PC-3 (cell line): ENCODE measurements at regions not wholly inside any gene's neighbourhood (a gene's known extent, or its start where the extent isn't known, plus 50 kb on each side); places are given as distances from the start of the nearest gene placed in this dataset.

Source experiments
- ATAC-seq: fragments of 200-7000 bp; cut with Tn5 transposase; 2 replicates; pipeline ENCODE4 v1.9.1; 2020; ENCODE audit warnings: mild to moderate bottlenecking, moderate library complexity
- BruUV-seq: library from RNA; stranded (reverse); fragments of 400-500 nt; replicated peaks from 2 replicates; lab custom pipeline; 2021; lab: Mats Ljungman, UMichigan
- CTCF ChIA-PET: fragments of 300-600 bp; sonication (Branson Sonifier 250); formaldehyde crosslinking; loops from one replicate; lab custom pipeline; 2022; ENCODE audit warnings: antibody characterized with exemption; lab: Charles Lee
- POLR2A ChIA-PET: fragments of 300-600 bp; sonication (Branson Sonifier 250); formaldehyde crosslinking; loops from one replicate; lab custom pipeline; 2022; ENCODE audit warnings: antibody characterized with exemption; ENCODE audit not compliant: unreplicated experiment; lab: Charles Lee
- DNase-seq: peaks from one replicate; pipeline ENCODE4 v3.0.0-alpha.2; 2015
- H2AFZ ChIP-seq: fragments of 300-600 bp; sonication (generic); 2 replicates; pipeline ENCODE4 v1.6.0; 2016; ENCODE audit warnings: antibody characterized with exemption, low read length
- H3F3A ChIP-seq: fragments of 300-600 bp; sonication (generic); one replicate; pipeline ENCODE4 v1.6.0; 2017; ENCODE audit warnings: antibody characterized with exemption, low read length, control low read depth, mild to moderate bottlenecking; ENCODE audit not compliant: unreplicated experiment
- H3K27ac ChIP-seq: fragments of 300-600 bp; sonication (generic); 2 replicates; pipeline ENCODE4 v1.5.1; 2016; ENCODE audit warnings: mild to moderate bottlenecking, low read length
- H3K27me3 ChIP-seq: fragments of 300-600 bp; sonication (generic); 2 replicates; pipeline ENCODE4 v1.6.1; 2016; ENCODE audit warnings: low read length, mixed read lengths
- H3K36me3 ChIP-seq: fragments of 300-600 bp; sonication (generic); 2 replicates; pipeline ENCODE4 v1.6.1; 2016; ENCODE audit warnings: low read depth, mixed run types, low read length, mixed read lengths
- H3K4me1 ChIP-seq: fragments of 300-600 bp; sonication (generic); 2 replicates; pipeline ENCODE4 v1.5.1; 2016; ENCODE audit warnings: low read length; ENCODE audit not compliant: insufficient read depth
- H3K4me2 ChIP-seq: fragments of 300-600 bp; sonication (generic); 2 replicates; pipeline ENCODE4 v1.6.0; 2016; ENCODE audit warnings: low read length
- H3K4me3 ChIP-seq: fragments of 300-600 bp; sonication (generic); 2 replicates; pipeline ENCODE4 v1.5.1; 2016; ENCODE audit warnings: mild to moderate bottlenecking, low read length, mixed read lengths
- H3K79me2 ChIP-seq: fragments of 300-600 bp; sonication (generic); 2 replicates; pipeline ENCODE4 v1.6.1; 2017; ENCODE audit warnings: low read length, mixed read lengths
- H3K9ac ChIP-seq: fragments of 300-600 bp; sonication (generic); 2 replicates; pipeline ENCODE4 v1.6.0; 2016; ENCODE audit warnings: mild to moderate bottlenecking, low read length
- H3K9me2 ChIP-seq: fragments of 300-600 bp; sonication (generic); replicated peaks from 2 replicates; pipeline ENCODE4 v1.6.1; 2016; ENCODE audit warnings: mixed run types, low read length, mixed read lengths
- H3K9me3 ChIP-seq: fragments of 300-600 bp; sonication (generic); 2 replicates; pipeline ENCODE4 v1.6.1; 2016; ENCODE audit warnings: low read length, mixed read lengths
- H4K20me1 ChIP-seq: fragments of 300-600 bp; sonication (generic); 2 replicates; pipeline ENCODE4 v1.6.1; 2016; ENCODE audit warnings: low read length, mixed read lengths
- CTCF ChIP-seq: fragments of 300-600 bp; sonication (generic); conservative IDR thresholded peaks from 2 replicates; pipeline ENCODE4 v1.5.1; 2017; ENCODE audit warnings: antibody characterized with exemption, low read depth, mild to moderate bottlenecking, low read length
- EZH2 ChIP-seq: fragments of 300-600 bp; sonication (generic); IDR thresholded peaks from one replicate; pipeline ENCODE4 v1.6.1; 2017; ENCODE audit warnings: antibody characterized with exemption, mild to moderate bottlenecking, low read length; ENCODE audit not compliant: unreplicated experiment
- EZH2phosphoT487 ChIP-seq: fragments of 300-600 bp; sonication (generic); IDR thresholded peaks from 2 replicates; pipeline ENCODE4 v1.6.1; 2018; ENCODE audit warnings: mild to moderate bottlenecking, antibody characterized with exemption, low read length, borderline replicate concordance
- intact Hi-C: fragments of 100-400 bp; cut with micrococcal nuclease; formaldehyde crosslinking; loops from 2 replicates; pipeline ENCODE4 v1.9.0; 2023

- H2AFZ ChIP-seq, result no peak overlapping the region
- no peak overlapping the region for H3K27ac ChIP-seq
- intact Hi-C loops, result no loop called here
- TF ChIP-seq CTCF (no peak), EZH2phosphoT487 (no peak), EZH2 (no peak)
- CTCF ChIA-PET, result no interaction called here
- no peaks in the 10 kb centered on the region for H3K36me3 ChIP-seq
- no peaks in the 10 kb centered on the region for H3F3A ChIP-seq
- no peak for DNase-seq
- POLR2A ChIA-PET, result no interaction called here
- no peaks in the 10 kb centered on the region for H3K9me3 ChIP-seq
- no TSS peak for BruUV-seq
- ATAC-seq, result no peak
- no peaks in the 10 kb centered on the region for H3K4me1 ChIP-seq
- H3K27me3 ChIP-seq, result no peaks in the 10 kb centered on the region
- no peaks in the 10 kb centered on the region for H3K9me2 ChIP-seq
- H4K20me1 ChIP-seq, result no peaks in the 10 kb centered on the region
- H3K9ac ChIP-seq, result no peak overlapping the region
- H3K4me3 ChIP-seq, result no peak overlapping the region
- no peaks in the 10 kb centered on the region for H3K79me2 ChIP-seq
- H3K4me2 ChIP-seq, result no peak overlapping the region
Measured at GRCh38 chrX:6852869-6853268, 294.6 kb upstream of the STS start.

- no TSS peak for BruUV-seq
- no peak overlapping the region for H2AFZ ChIP-seq
- no peaks in the 10 kb centered on the region for H3K9me3 ChIP-seq
- no peak for DNase-seq
- no peak overlapping the region for H3K9ac ChIP-seq
- intact Hi-C loops, result no loop called here
- ChIA-PET CTCF (no interaction called here), POLR2A (no interaction called here)
- H3K4me2 ChIP-seq, result no peak overlapping the region
- no peaks in the 10 kb centered on the region for H3K9me2 ChIP-seq
- no peaks in the 10 kb centered on the region for H3K36me3 ChIP-seq
- no peak overlapping the region for H3K27ac ChIP-seq
- H4K20me1 ChIP-seq, result no peaks in the 10 kb centered on the region
- H3K27me3 ChIP-seq, result no peaks in the 10 kb centered on the region
- H3K4me1 ChIP-seq, result no peaks in the 10 kb centered on the region
- ATAC-seq, result no peak
- H3K4me3 ChIP-seq, result no peak overlapping the region
- TF ChIP-seq EZH2phosphoT487, result no peak
- no peak for TF ChIP-seq EZH2
- no peak for TF ChIP-seq CTCF
- H3F3A ChIP-seq, result no peaks in the 10 kb centered on the region
- no peaks in the 10 kb centered on the region for H3K79me2 ChIP-seq
Measured at GRCh38 chrX:6852121-6852520, 295.4 kb upstream of the STS start.

GRCh38 chrX:6851140-6851539 is 296.4 kb upstream of the STS start:
- no peak overlapping the region for H3K9ac ChIP-seq
- no peaks in the 10 kb centered on the region for H3K4me1 ChIP-seq
- no peak overlapping the region for H3K4me2 ChIP-seq
- no TSS peak for BruUV-seq
- no peak for TF ChIP-seq EZH2phosphoT487
- TF ChIP-seq CTCF, result no peak
- no peak for TF ChIP-seq EZH2
- H3F3A ChIP-seq, result no peaks in the 10 kb centered on the region
- H3K9me2 ChIP-seq, result no peaks in the 10 kb centered on the region
- H3K36me3 ChIP-seq, result no peaks in the 10 kb centered on the region
- POLR2A ChIA-PET, result no interaction called here
- DNase-seq (no peak), ATAC-seq (no peak)
- no peaks in the 10 kb centered on the region for H4K20me1 ChIP-seq
- intact Hi-C loops, result no loop called here
- no peaks in the 10 kb centered on the region for H3K9me3 ChIP-seq
- CTCF ChIA-PET, result no interaction called here
- H3K27ac ChIP-seq, result no peak overlapping the region
- no peak overlapping the region for H2AFZ ChIP-seq
- no peaks in the 10 kb centered on the region for H3K27me3 ChIP-seq
- no peak overlapping the region for H3K4me3 ChIP-seq
- H3K79me2 ChIP-seq, result no peaks in the 10 kb centered on the region
